Ovary (tissue), 3 donors: ENCODE measurements at regions not wholly inside any gene's neighbourhood (a gene's known extent, or its start where the extent isn't known, plus 50 kb on each side); places are given as distances from the start of the nearest gene placed in this dataset.

Source experiments
- EP300 ChIP-seq: sonication (generic); formaldehyde crosslinking; IDR thresholded peaks from one replicate; pipeline ENCODE4 v1.6.1; 2017; ENCODE audit warnings: antibody characterized with exemption
- POLR2A ChIP-seq: fragments of 450-650 bp; IDR thresholded peaks from one replicate; pipeline ENCODE4 v1.6.1; 2017; ENCODE audit warnings: antibody characterized with exemption, mild to moderate bottlenecking, moderate library complexity
- TF ChIP-seq, protein P1 (sequence below), 3 donors: fragments of 450-650 bp in 2 of 3; fragments of 200-600 bp in 1 of 3; IDR thresholded peaks; one replicate each; pipeline versions ENCODE4 v1.5.1 to v1.8.0; 2016 to 2022; ENCODE audit warnings: antibody characterized with exemption in 3 of 3, mild to moderate bottlenecking in 1 of 3
- donor health status: DM: no; HTN: no; CAD: no.

DNA sequence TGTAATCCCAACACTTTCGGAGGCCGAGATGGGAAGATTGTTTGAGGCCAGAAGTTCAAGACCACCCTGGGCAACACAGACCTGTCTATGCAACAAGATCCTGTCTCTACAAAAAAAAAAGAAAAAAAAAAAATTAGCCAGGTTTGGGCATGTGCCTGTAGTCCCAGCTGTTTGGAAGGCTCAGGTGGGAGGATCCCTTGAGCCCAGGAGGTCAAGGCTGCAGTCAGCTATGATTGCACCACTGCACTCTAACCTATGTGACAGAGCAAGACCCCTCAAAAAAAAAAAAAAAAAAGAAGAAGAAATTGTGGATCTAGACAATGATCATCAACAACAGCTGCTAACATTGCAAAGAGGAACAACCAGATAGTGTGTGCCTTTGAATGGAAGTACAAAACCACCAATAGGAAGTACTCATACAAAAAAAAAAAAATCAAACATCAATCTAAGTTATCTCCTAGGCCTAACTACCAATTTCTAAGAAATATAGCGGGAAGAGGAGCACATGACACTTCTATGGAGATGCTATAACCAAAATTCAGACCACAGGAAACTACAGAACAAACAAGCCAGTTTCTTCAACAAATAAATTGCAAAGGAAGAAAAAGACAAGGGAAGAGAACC is 258.7 kb downstream of the MRTFB start:
- TF ChIP-seq, protein P1, sequence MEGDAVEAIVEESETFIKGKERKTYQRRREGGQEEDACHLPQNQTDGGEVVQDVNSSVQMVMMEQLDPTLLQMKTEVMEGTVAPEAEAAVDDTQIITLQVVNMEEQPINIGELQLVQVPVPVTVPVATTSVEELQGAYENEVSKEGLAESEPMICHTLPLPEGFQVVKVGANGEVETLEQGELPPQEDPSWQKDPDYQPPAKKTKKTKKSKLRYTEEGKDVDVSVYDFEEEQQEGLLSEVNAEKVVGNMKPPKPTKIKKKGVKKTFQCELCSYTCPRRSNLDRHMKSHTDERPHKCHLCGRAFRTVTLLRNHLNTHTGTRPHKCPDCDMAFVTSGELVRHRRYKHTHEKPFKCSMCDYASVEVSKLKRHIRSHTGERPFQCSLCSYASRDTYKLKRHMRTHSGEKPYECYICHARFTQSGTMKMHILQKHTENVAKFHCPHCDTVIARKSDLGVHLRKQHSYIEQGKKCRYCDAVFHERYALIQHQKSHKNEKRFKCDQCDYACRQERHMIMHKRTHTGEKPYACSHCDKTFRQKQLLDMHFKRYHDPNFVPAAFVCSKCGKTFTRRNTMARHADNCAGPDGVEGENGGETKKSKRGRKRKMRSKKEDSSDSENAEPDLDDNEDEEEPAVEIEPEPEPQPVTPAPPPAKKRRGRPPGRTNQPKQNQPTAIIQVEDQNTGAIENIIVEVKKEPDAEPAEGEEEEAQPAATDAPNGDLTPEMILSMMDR (IDR thresholded peaks at IDR 0.05) = no peak
- TF ChIP-seq POLR2A = no peak
- TF ChIP-seq EP300 = no peak
